Activated CD4-positive, alpha-beta memory T cell treated with anti-CD3 and anti-CD28 coated beads, Interleukin-2, amount 10 ng/mL, durations not matched to agents 7 days and 5 days (primary cell): ENCODE measurements at regions not wholly inside any gene's neighbourhood (a gene's known extent, or its start where the extent isn't known, plus 50 kb on each side); places are given as distances from the start of the nearest gene placed in this dataset.
"Not testable (repeated sequence)": the region's sequence is repeated elsewhere in the genome, so short reads cannot be mapped to it uniquely, and the experiment has no call there.

Experiments used
- CTCF ChIA-PET: fragments of 350-600 bp; sonication (Branson Sonifier 250); formaldehyde crosslinking; loops from one replicate; lab custom pipeline; 2021; ENCODE audit warnings: antibody characterized with exemption, inconsistent platforms; lab: Charles Lee
- POLR2A ChIA-PET: fragments of 350-600 bp; sonication (Branson Sonifier 250); formaldehyde crosslinking; loops from one replicate; lab custom pipeline; 2021; ENCODE audit warnings: antibody characterized with exemption; lab: Charles Lee
- DNase-seq: peaks from one replicate; pipeline ENCODE4 v3.0.0-alpha.2; 2020
- H3K27ac Mint-ChIP-seq: one replicate; pipeline ENCODE4 v1.8.0; 2021; ENCODE audit warnings: mild to moderate bottlenecking, mixed read lengths
- H3K27me3 Mint-ChIP-seq: one replicate; pipeline ENCODE4 v1.8.0; 2021; ENCODE audit warnings: mixed read lengths
- H3K36me3 Mint-ChIP-seq: one replicate; pipeline ENCODE4 v1.8.0; 2021; ENCODE audit warnings: low read depth, mixed read lengths
- H3K4me1 Mint-ChIP-seq: one replicate; pipeline ENCODE4 v1.8.0; 2021; ENCODE audit warnings: mixed read lengths
- H3K4me3 Mint-ChIP-seq: one replicate; pipeline ENCODE4 v1.8.0; 2021; ENCODE audit warnings: mild to moderate bottlenecking, mixed read lengths
- H3K9me3 Mint-ChIP-seq: one replicate; pipeline ENCODE4 v1.8.0; 2021; ENCODE audit warnings: mixed read lengths

- CTCF ChIA-PET, result no interaction called here
- H3K4me3 Mint-ChIP-seq, result no peak overlapping the region
- no peak for DNase-seq
- no peaks in the 10 kb centered on the region for H3K27me3 Mint-ChIP-seq
- H3K36me3 Mint-ChIP-seq, result no peaks in the 10 kb centered on the region
- POLR2A ChIA-PET, result no interaction called here
- H3K4me1 Mint-ChIP-seq, result no peaks in the 10 kb centered on the region
- no peak overlapping the region for H3K27ac Mint-ChIP-seq
- peaks cover 13% of the 10 kb centered on the region for H3K9me3 Mint-ChIP-seq
Measured at GRCh38 chr7:69435711-69436110, 162.6 kb upstream of the AUTS2 start.

- Mint-ChIP-seq H3K27ac (no peak overlapping the region), H3K27me3 (no peaks in the 10 kb centered on the region), H3K36me3 (no peaks in the 10 kb centered on the region), H3K4me3 (no peak overlapping the region), H3K4me1 (no peaks in the 10 kb centered on the region), H3K9me3 (peaks cover 17% of the 10 kb centered on the region)
- DNase-seq, result no peak
- ChIA-PET POLR2A (no interaction called here), CTCF (no interaction called here)
Measured at GRCh38 chr7:69436946-69437345, 161.3 kb upstream of the AUTS2 start.

- Mint-ChIP-seq H3K27me3 (no peaks in the 10 kb centered on the region), H3K9me3 (peaks cover 17% of the 10 kb centered on the region), H3K4me1 (no peaks in the 10 kb centered on the region), H3K4me3 (no peak overlapping the region), H3K36me3 (no peaks in the 10 kb centered on the region), H3K27ac (no peak overlapping the region)
- ChIA-PET POLR2A (no interaction called here), CTCF (no interaction called here)
- DNase-seq, result no peak
Measured at GRCh38 chr7:69438584-69439412, 159.5 kb upstream of the AUTS2 start.

GRCh38 chr7:69439636-69440325 lies 158.5 kb upstream of the AUTS2 start:
- DNase-seq, result no peak
- CTCF ChIA-PET, result no interaction called here
- H3K4me1 Mint-ChIP-seq, result no peaks in the 10 kb centered on the region
- no peak overlapping the region for H3K27ac Mint-ChIP-seq
- H3K9me3 Mint-ChIP-seq, result peaks cover 18% of the 10 kb centered on the region
- no peak overlapping the region for H3K4me3 Mint-ChIP-seq
- H3K27me3 Mint-ChIP-seq, result no peaks in the 10 kb centered on the region
- no peaks in the 10 kb centered on the region for H3K36me3 Mint-ChIP-seq
- POLR2A ChIA-PET, result no interaction called here

- no peak overlapping the region for H3K4me3 Mint-ChIP-seq
- H3K27ac Mint-ChIP-seq, result no peak overlapping the region
- H3K36me3 Mint-ChIP-seq, result no peaks in the 10 kb centered on the region
- H3K4me1 Mint-ChIP-seq, result no peaks in the 10 kb centered on the region
- no peaks in the 10 kb centered on the region for H3K27me3 Mint-ChIP-seq
- ChIA-PET POLR2A (no interaction called here), CTCF (no interaction called here)
- H3K9me3 Mint-ChIP-seq, result peaks cover 13% of the 10 kb centered on the region
- no peak for DNase-seq
Measured at GRCh38 chr7:69440976-69441375, 157.3 kb upstream of the AUTS2 start.

- H3K27me3 Mint-ChIP-seq, result no peaks in the 10 kb centered on the region
- ChIA-PET POLR2A (no interaction called here), CTCF (no interaction called here)
- DNase-seq, result no peak
- H3K27ac Mint-ChIP-seq, result no peak overlapping the region
- no peaks in the 10 kb centered on the region for H3K4me1 Mint-ChIP-seq
- peaks cover 11% of the 10 kb centered on the region for H3K9me3 Mint-ChIP-seq
- no peaks in the 10 kb centered on the region for H3K36me3 Mint-ChIP-seq
- no peak overlapping the region for H3K4me3 Mint-ChIP-seq
Measured at GRCh38 chr7:69443136-69443535, 155.1 kb upstream of the AUTS2 start.

- Mint-ChIP-seq H3K36me3 (no peaks in the 10 kb centered on the region), H3K4me1 (no peaks in the 10 kb centered on the region), H3K4me3 (no peak overlapping the region), H3K27me3 (no peaks in the 10 kb centered on the region), H3K9me3 (peaks cover 5% of the 10 kb centered on the region), H3K27ac (no peak overlapping the region)
- CTCF ChIA-PET, result no interaction called here
- DNase-seq, result no peak
- POLR2A ChIA-PET, result no interaction called here
Measured at GRCh38 chr7:69445541-69445940, 152.7 kb upstream of the AUTS2 start.

- POLR2A ChIA-PET, H3K36me3 Mint-ChIP-seq, CTCF ChIA-PET, H3K9me3 Mint-ChIP-seq, DNase-seq, H3K27me3 Mint-ChIP-seq, H3K4me1 Mint-ChIP-seq, H3K27ac Mint-ChIP-seq, H3K4me3 Mint-ChIP-seq: not testable (repeated sequence)
Measured at GRCh38 chr7:69446213-69446612, 152.1 kb upstream of the AUTS2 start.

GRCh38 chr7:69448071-69448470 lies 150.2 kb upstream of the AUTS2 start:
- H3K27ac Mint-ChIP-seq, result no peak overlapping the region
- ChIA-PET CTCF (no interaction called here), POLR2A (no interaction called here)

GRCh38 chr7:69450456-69450855 lies 147.8 kb upstream of the AUTS2 start:
- no peak overlapping the region for H3K4me3 Mint-ChIP-seq
- H3K4me1 Mint-ChIP-seq, result no peaks in the 10 kb centered on the region
- no peaks in the 10 kb centered on the region for H3K36me3 Mint-ChIP-seq
- no peak overlapping the region for H3K27ac Mint-ChIP-seq
- ChIA-PET POLR2A (no interaction called here), CTCF (no interaction called here)
- no peaks in the 10 kb centered on the region for H3K27me3 Mint-ChIP-seq
- DNase-seq, result no peak
- peaks cover 2% of the 10 kb centered on the region for H3K9me3 Mint-ChIP-seq

More at GRCh38 chr7:69448071-69448470, 150.2 kb upstream of the AUTS2 start:
- Mint-ChIP-seq H3K27me3 (no peaks in the 10 kb centered on the region), H3K4me3 (no peak overlapping the region), H3K36me3 (no peaks in the 10 kb centered on the region), H3K9me3 (peaks cover 2% of the 10 kb centered on the region), H3K4me1 (no peaks in the 10 kb centered on the region)
- DNase-seq, result no peak

GRCh38 chr7:69451715-69452114 lies 146.6 kb upstream of the AUTS2 start:
- H3K4me3 Mint-ChIP-seq, result no peak overlapping the region
- ChIA-PET CTCF (no interaction called here), POLR2A (no interaction called here)
- no peaks in the 10 kb centered on the region for H3K27me3 Mint-ChIP-seq
- no peak for DNase-seq
- H3K4me1 Mint-ChIP-seq, result no peaks in the 10 kb centered on the region
- no peaks in the 10 kb centered on the region for H3K36me3 Mint-ChIP-seq
- H3K27ac Mint-ChIP-seq, result no peak overlapping the region
- peaks cover 9% of the 10 kb centered on the region for H3K9me3 Mint-ChIP-seq

GRCh38 chr7:69452797-69453196 lies 145.5 kb upstream of the AUTS2 start:
- Mint-ChIP-seq H3K27ac (no peak overlapping the region), H3K27me3 (no peaks in the 10 kb centered on the region), H3K36me3 (no peaks in the 10 kb centered on the region), H3K9me3 (peaks cover 9% of the 10 kb centered on the region), H3K4me3 (no peak overlapping the region), H3K4me1 (no peaks in the 10 kb centered on the region)
- POLR2A ChIA-PET, result no interaction called here
- CTCF ChIA-PET, result no interaction called here
- no peak for DNase-seq

GRCh38 chr7:69457595-69458504 lies 140.4 kb upstream of the AUTS2 start:
- H3K4me3 Mint-ChIP-seq, result no peak overlapping the region
- H3K27ac Mint-ChIP-seq, result no peak overlapping the region
- peaks cover 9% of the 10 kb centered on the region for H3K9me3 Mint-ChIP-seq
- DNase-seq, result no peak
- no peaks in the 10 kb centered on the region for H3K4me1 Mint-ChIP-seq
- no peaks in the 10 kb centered on the region for H3K27me3 Mint-ChIP-seq
- H3K36me3 Mint-ChIP-seq, result no peaks in the 10 kb centered on the region
- CTCF ChIA-PET, result no interaction called here
- POLR2A ChIA-PET, result no interaction called here
